Stimulated activated CD4-positive, alpha-beta T cell treated with anti-CD3 and anti-CD28 coated beads, Interleukin-15, amount 100 ng/mL, for 1 hour (primary cell): ENCODE measurements at regions not wholly inside any gene's neighbourhood (a gene's known extent, or its start where the extent isn't known, plus 50 kb on each side); places are given as distances from the start of the nearest gene placed in this dataset.

Source experiments
- DNase-seq, 2 donors: peaks; one replicate each; pipeline ENCODE4 v3.0.0-alpha.2; 2020; ENCODE audit warnings: low read depth in 1 of 2, low spot score in 1 of 2

DNA sequence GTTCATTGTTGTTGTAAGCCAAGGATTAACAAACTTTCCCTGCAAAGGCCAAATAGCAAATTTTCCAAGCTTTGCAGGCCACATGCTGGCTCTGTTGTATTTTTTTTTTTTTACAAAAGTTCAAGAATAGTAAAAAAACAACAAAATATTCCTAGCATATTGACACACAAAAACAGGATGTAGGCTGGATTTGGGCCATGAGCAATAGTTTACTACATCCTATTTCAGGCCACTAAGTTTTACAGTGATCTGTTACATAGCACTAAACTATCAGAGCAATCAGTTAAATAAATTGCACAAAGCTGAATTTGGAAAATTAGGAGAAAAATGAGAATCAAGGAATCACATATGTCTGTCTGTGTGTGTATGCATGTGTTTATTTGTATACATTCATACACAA lies 491.8 kb upstream of the GHITM start:
- no peak for DNase-seq

DNA sequence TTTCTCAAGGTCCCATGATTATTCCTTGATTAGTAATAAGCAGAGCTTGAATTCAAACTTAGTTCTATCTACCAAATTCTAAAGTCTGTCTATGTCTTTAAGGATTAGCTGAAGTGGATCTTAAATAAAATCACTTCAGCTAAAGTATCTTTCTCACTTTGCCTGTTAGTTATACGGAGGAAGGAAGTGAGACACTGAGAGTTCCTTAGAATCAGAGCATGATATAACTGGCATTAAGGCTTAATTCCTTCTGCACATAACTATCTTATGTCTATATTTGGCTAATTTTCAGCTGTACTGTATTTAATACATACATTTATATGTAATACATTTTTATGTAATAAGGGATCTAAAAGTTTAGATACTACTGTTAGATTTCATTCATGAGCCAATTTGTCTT lies 491.1 kb upstream of the GHITM start:
- DNase-seq: no peak

DNA sequence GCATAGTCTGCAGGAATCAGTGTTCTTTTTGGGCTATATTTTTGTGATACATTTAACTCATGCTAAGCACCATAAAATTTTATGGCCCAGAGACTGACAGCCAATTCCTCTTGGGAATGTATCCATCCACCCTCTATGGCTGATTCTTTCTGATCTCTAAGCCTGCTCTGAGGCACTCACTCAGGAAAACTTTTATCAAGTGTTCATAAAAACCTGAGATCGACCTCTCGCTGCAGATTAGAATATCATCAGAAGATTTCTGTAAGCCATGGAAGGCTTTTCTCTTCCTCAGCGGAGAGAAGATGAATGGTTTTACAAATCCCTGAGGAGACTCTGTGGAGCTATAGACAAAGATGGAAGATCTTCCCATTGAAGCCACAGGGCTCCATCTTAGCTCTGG lies 489.8 kb upstream of the GHITM start:
- no peak for DNase-seq

DNA sequence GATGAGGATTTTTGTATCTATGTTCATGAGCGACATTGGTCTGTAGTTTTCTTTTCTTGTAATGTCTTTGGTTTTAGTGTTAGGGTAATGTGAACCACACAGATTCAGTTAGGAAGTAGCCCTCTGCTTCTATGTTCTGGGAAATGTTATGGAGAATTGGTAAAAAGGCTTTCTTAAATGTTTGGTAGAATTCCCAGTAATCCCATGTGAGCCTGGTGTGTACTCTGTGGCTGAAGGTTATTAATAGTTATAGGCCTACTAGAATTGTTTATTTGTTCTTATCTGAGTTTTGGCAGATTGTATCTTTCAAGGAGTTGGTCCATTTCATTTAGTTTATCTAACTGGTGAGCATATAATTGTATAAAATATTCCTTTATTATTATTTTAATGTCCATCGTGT lies 484.6 kb upstream of the GHITM start:
- no peak for DNase-seq

DNA sequence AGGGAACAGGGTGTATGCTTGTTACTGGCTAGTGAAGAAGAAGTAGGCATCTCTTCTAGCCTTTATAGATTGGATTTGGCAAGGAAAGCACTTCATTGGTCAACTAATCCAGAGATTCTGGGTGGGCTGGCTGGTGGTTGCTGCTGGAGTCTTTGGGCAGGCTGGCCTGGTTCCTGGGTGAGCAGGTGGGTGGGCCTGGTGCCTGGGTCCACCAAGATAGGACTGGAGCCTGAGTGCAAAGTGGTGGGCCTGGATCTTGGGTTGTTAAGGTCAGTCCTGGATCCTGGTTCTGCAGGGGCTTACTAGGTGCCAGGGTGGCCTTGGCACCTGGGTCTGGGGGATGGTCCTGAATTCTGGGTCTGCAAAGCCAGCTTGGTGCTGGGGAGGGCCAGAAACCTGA lies 482.4 kb upstream of the GHITM start:
- DNase-seq: no peak

DNA sequence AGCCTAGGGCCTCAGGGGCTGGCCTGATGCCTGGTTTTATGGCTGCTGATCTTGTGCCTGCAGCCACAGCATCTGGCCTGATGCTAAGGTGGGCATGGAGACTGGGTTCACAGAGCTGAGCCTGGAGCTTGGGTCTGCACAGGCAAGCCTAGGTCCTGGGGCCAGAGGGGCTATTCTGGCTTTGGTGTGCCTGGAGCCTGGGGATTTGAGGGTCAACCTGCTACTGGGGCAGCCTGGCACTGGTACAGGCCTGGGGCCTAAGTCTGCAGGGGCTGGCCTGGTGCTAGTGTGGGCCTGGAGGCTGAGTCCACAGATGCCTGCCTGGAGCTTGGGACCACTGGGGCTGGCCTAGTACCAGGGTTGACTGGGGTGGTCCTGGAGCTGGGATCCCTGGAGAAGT lies 481.8 kb upstream of the GHITM start:
- DNase-seq: no peak

DNA sequence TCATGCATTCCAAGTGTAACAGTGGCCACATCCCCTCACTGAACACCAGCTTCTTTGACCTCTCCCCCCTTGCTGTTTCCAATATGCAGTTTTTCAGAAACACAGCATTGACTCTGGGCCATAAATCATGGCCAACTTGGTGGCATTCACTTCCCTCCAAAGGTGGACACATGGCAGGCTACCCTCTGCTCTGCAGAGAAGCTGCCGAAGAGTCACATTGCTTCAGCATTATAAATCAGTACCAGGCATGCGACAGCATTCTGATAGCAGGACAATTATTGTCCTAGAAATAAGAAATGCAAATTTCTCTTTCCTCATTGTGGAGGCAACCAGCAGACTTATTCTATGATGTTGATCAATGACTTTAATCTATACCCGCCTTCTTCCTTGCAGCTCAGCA lies 475.4 kb upstream of the GHITM start:
- DNase-seq: no peak

DNA sequence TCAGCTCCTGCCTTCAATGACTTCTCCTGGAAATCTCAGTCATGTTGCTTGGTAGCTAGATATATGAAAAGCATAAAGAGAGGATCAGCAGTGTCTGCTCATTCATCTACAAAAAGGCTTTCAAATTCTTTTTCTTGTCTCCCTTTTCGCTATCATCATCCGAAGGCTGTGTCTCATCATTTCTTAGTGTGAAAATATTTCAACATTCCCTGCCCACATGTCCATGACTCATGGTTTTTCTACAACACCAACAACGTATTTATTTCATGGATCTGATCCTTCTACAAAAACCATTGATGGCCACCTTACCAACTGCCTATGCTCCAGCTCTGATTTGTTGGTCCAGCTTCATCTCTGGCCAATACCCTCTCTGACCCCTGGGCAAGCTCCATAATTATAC lies 472.5 kb upstream of the GHITM start:
- DNase-seq: no peak

DNA sequence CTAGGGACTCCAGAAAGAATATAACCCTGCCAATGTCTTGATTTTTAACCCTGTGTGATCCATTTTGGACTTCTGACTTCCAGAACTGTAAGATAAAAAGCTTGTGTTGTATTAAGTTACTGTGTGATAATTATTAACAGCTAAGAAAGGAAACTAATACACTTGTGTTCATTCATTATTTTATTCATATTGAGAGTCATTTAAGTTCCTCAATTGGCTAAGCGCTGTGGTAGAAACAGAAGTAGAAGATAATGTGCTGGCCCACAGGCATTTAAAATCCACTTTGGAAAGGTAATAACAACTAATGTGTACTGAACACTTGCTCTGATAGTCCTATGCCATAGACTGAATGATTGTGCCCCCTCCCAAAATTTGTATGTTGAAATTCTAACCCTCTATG lies 471.7 kb upstream of the GHITM start:
- no peak for DNase-seq

DNA sequence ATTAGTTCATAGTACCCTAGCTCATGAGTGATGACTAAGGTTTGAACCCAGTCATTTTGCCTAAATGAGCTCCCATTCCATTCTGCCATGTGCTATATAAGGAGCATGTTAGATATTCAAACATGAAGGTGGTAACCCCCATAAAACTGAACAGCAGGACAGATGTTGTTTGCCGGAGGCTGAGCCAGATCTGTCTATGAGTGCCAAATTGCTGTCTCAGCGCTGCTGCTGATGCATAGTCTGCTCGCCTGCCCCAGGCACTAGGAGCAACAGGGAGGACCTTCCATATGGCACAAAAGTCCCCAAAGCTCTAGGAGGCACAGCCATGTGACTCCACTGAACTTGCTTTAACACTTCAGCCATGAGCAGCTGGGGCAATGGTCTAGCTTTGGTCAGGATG lies 466.0 kb upstream of the GHITM start:
- no peak for DNase-seq

DNA sequence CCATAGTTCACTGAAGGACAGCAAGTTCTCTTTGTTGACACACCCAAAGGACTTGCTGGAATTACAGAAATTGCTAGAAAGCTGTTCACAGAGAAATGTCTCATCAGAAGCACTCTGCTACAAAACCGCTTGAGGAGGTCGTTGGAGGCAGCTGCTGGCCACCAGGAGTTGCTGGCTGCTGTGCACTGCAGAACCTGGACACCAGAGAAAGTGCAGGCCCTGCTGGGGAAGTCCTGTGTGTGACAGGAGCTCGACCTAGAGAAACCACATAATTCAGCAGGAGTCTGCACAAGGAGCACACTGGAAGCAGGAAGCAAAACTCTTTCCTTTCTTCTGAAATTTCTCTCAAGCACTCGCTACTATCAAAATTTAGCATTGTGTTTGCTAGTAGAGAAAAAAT lies 461.5 kb upstream of the GHITM start:
- no peak for DNase-seq

DNA sequence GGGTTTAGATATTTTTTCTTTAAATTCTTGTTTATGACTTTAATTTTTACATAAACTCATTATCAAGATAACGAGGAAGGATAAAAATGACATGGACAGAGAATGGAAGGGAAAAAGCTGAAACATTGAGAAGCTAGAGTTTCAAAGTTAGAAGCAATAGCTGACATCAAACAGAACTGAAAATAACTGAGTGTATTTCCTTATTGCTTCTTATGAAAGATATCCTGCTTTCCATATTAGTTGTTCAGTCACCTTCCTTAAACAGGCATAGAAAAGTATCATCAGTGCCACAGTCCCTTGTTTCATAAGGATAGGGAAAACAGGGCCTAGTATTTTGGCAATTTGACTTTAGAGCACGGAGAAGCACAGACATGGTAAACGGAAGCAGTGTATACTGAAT lies 460.5 kb upstream of the GHITM start:
- no peak for DNase-seq

DNA sequence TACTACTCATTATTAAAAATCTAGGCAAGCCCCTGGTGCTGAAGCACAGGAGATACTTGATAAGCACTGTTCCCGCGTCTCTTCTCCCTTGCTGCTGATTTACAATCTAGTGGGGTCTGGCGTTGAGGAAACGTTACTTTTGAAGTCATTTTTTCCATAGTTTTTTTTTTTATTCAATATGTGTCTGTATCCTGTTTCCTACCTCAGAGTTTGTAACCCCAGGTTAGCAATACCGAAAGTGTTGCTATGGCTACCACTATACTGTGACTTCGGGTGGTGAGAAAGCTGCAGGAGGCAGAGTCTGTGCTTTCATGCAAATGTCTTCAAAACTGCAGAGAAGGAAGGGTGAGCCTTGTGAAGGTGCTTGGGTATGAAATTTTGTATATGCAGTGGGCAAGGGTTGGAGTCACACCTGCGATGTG lies 458.8 kb upstream of the GHITM start:
- DNase-seq: no peak

DNA sequence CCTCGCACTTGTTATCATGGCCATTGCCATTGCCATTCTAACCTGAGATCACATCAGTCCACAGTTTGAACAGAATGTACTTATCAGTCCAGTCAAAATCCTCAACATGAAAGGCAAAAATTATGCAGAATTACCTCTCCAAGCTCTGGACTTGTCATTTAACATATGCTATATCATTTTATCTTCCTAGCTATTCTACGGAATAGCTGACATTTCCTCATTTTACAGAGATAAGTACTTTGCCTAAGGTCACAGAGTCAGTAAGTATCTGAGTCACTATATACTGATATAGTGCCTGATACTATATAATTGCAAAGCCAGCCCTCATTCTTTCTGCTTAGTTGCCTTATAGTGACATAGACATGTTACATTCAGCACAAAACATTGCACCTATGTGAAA lies 456.9 kb upstream of the GHITM start:
- DNase-seq: no peak

DNA sequence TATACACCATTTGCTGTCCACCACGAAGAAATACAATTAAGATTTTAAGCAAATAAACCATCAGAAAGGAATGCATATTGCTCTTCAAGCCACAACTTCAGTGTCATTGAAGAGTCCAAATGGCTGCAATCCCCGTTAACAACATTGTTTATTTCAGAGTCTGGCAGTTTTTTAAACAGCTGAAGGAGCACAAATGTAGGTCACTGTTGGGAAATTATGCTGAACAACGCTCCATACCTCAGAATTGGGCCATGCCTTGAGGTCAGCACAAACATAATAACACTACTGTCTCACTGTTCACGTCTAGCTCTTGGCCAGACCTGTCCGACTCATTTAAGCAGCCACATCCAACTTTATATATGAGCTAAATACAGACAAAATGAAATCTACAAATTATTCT lies 453.9 kb upstream of the GHITM start:
- no peak for DNase-seq

DNA sequence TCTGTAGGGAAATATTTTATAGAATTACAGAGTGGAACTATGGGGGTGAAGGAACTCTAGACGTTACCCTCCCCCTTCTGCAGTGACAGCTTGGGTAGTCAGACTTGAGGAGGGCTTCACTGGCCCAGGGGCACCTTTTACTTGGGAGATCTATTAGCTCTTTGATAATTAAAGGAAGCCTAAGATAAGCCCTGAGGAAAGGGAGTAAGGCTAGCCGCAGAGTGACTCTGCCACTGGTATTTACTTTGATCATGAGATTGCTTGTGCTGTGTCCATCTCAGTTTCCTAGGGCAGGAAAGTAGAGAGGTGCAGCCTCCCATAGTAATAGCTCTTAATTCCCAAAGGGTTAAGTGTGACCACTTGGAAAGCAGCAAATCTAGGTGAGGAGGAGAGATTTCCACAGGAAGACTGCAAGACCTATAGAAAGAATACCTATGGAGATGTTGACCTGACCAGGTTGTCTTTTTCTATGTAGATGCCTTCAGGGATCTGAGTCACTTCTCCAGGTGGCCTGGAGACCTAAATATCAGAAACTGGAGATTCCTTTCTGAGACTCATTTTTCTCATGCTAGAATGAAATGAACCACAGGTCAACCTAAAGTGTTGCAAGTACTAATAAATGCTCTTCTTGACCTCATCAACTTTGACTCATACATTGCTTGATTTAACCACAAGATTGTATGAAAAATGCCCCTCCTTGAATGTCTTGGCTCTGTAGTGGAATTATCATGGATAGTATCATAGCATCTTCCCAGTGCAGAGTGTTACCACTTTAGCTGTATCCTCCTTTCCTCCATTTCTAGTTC lies 447.3 kb upstream of the GHITM start:
- no peak for DNase-seq

DNA sequence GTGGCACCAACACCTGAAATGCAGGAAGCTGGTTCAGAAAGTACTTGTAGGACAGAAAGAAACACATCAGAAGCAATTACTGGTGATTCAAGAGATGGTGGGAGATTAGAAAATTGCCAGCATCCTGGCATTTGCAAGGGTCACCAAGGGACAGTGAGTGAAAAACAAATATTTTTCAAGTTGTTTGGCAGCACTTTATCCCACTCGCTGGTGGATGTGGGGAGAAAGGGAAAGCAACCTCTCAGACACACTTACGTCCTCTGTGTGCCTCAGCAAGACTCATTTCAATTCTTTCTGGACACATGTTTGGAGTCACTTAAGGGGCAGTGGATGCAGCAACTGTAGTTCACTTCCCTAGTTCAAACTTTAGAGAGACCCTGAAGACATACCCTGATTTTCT lies 440.4 kb upstream of the GHITM start:
- no peak for DNase-seq

DNA sequence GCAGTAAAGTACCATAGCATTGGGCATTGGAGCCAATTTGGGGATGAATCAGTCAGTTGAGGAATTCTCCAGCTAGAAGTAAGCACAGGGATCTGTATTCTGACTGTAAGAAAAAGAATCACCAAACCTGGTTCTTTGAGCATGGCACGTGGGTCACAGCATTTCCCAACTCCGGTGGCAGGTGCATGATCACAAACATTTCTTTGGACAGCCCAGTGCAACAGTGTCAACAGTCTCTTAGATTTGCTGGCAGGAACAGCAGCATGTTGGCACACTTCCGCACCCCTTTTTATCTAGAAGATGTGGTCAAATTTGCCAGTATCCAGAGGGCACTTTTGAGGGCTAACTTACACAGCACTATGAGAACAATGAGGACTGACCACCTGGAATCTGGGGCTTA lies 437.5 kb upstream of the GHITM start:
- no peak for DNase-seq

DNA sequence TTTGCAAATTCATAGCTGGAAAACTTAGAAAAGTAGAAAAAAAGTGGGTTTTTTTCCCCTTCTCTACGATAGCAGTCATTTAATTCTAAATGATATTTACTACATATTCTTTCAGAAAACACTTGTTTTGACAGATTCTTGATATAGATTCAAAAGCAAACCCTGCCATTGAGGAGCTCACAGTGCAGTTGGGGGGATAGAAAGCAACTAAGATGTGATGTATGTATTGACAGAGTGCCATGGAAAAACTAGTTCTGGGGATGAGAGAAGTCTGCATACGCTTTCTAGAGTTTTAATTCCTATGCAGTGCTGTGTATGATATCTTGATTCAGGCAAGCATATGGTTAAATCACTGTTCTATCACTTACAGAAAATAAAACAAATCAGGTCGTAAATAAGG lies 436.6 kb upstream of the GHITM start:
- DNase-seq: no peak

DNA sequence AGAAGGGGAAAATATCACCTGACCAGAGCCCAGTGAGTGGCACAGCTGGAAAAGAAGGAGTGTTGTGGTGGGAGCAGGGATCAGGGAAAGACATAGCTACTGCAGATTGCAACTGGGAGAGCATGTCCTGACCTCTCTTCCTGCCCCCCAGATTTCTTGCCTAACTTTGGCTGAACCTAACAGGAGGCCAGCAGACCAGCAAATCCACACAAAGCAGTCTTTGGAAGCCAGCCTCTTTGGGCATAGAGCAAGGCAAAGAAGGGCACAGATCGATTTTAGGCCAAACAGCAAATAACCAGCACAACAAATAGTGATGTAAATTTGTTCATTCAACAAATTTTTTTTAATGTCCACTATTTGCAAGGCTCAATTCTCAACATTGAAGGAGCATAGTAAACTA lies 433.2 kb upstream of the GHITM start:
- DNase-seq: no peak

DNA sequence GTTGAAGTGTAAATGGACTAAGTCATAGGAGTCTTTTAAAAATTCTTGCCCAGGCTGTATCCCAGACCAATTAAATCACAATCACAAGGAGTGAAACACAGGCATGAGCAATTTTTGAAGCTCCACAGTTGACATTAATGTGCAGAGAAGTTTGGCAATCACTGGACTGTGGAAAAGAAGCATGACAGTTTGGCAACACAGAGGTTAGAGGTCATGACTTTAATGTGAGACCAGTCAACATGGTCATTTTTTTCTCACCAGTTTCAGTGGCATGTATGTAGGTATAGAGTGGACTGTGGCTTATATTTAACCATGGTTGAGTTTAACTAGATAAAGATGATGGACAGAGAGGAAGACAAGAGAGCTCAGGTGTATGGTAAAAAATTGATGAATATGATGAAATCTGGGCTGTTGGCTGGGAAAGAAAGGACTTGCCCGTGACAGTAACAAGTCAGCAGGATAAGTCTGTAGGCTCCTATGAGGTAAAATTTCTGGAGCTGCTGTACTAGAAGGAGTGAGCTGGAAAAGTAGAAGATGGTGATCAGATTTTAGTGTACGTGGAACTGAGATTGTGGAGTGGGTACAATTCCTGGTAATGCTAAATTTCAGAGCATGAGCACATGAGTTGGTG lies 432.2 kb upstream of the GHITM start:
- no peak for DNase-seq

DNA sequence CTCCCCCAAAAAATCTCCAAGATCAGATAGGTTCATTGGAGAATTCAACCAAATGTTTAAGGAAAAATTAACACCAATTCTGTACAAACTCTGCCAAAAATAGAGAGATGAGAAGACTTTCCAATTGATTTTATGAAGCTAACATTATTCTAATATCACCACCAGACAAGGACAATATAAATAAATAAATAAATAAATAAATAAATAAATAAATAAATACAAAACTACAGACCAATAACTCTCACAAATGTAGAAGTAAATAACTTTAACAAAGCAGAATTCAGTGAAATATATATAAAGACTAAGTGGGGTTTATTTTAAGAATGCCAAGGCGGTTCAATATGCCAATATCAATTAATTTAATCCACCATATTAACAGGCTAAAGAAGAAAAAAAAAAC lies 425.9 kb upstream of the GHITM start:
- DNase-seq: no peak

DNA sequence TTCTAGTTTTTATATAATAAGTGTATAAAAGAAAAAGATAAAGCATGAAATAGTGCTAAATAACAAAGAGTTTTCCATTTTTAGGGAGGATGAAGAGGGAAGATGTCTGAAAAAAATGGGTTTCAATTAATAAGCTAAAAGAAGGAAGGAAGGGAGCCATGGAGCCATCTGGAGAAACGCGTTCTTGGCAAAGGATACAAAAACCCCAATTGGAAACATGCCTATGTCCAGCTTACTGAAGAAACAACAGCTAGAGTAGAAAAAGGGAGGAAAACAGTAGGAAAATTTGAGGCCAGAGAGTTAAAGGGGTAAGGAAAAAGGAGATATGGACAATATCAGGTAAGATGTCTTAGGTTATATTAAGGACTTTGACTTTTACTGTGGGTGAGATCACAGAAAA lies 416.2 kb upstream of the GHITM start:
- no peak for DNase-seq
